Esophagus mucosa (tissue), 1 donor: ENCODE measurements at regions not wholly inside any gene's neighbourhood (a gene's known extent, or its start where the extent isn't known, plus 50 kb on each side); places are given as distances from the start of the nearest gene placed in this dataset.
A peak's percentile ranks its signal among the peaks of the same experiment; 100 is the strongest.

Source experiments
- ATAC-seq: fragments of 200-7000 bp; cut with Tn5 transposase; one replicate; pipeline ENCODE4 v1.9.1; 2020
- donor health status: DM: yes; HTN: yes; CAD: no.

DNA sequence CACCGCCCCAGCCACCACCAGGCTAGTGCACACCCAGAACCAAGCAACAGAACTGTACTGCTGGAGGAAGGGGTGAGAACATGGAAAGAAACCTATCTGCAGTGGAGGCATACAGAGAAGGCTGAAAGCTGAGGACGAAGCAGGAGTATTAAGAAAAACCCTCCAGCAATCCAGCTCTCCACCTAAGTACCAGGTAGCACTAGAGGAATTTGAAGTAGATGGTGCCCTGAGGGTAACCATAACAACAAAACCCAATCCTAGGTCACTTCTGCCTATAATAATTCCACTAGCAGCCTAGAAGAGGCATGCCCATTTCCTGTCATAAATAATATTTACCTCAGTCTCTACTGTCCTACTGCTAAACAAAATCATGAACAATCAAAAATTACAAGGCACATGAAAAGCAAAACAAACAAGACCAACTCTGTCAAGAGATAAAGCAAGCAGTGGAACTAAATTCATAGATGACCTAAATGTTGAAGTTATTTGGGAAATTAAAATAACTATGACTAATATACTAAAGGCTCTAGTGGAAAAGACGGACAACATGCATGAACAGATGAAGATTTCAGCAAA is 51.1 kb downstream of the HYCC1 start:
- no peak for ATAC-seq

DNA sequence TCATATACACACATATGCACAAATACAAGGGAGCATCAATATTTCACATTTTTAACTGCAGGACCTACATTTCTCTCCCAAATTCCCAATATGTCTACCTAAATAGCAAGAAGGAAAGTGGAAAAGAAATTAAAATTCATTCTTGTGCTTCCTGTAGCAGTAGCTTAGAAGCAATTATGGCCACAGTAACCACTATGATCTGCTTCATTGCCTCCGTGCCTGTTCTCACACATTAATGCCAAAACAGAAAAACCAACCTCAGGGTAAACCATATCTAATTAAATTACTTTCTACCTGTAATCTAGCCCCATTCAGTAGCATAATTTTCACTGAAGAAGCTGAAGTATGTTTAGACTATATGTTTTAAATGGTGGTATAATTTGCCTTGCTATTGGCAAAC is 55.2 kb downstream of the HYCC1 start:
- no peak for ATAC-seq

GRCh38 chr7:22954251-22954650 is 59.7 kb downstream of the HYCC1 start:
- ATAC-seq: no peak

DNA sequence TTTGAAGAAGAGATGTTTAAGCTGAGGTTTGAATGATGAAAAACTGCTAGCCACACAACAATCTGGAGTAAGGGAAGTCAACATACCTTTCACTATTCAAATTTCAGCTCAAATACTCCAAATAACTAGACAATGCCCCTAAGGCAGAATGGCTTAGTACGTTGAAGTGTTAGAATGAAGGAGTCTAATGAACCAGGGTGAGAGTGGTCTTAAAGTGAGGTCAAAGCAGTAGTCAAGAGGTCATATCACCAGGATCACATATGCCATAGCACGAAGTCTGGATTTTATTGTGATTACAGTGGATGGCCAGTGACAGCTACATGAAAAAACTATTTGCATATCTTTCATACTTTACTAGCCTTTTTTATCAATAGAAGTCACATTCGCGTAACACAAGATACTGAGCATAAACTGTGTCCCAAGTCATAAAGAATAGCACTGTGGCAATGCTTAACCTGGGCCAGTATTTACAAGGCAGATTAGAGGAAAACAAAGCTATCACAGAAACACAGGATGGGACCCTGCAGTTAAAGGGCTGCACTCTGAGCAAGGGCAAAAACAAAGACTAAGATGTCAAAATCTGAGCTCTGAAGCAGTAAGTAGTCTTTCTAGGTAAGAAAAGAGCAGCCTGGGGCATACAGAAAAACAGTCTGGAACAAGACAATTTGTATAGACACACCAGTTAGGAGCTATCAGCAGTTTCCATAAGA is 61.5 kb downstream of the HYCC1 start:
- no peak for ATAC-seq

DNA sequence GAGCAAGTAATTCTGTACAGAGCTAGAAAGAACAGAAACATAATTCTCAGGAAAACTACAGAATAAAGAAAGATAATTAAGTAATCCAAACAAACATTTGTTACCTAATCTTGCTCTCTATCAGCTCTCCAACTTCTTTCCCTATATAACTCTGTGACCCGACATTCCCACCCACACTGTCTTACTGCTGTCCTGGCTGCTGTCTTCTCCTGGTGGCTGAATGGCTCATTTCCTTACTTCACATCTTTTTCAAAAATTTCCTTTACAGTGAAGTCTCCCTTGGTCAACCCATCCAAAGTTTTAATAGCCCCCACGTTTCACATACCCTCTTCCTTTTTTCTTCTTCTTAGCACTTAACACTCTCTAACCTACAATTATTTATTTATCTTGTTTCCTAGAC is 64.0 kb downstream of the HYCC1 start:
- ATAC-seq: no peak

- ATAC-seq: no peak
Measured at GRCh38 chr7:22949221-22949620, 64.7 kb downstream of the HYCC1 start.

DNA sequence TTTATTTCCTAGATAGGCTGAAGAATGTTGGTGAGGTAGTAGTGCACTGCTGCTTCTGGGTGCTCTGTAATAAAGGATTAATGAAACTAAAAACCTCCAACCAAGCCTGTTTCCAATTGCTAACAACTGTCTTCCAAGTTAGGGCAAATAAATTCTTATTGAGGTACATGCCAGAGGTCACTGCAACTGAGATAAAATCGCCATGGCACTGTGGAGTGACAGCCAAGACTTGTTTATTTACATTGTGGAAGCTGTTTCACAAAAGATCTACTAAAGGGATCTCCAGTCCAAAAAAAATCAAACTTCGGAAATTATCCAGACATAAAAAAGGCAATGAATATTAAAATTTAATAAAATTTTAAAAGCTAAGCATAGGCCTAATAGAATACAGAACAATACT is 65.2 kb downstream of the HYCC1 start:
- no peak for ATAC-seq

DNA sequence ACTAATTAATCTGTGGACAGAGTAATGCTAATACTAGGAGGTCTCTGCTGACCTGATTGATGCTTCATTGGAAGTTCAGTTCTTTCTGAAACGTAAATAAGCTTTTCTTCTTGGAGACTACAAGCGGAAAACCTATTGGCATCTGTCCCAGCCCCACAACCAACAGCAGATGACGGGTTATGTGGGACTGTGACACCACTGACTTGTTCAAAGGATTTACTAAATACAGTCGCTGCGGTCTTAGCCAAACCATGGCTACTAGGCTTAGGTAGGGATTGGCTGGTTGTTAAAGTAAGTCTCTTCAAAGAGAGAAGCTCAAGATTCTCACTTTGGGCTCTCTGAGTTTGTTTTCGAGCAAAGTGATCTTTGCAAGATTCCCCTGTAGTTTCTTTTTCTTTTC is 68.3 kb downstream of the HYCC1 start:
- no peak for ATAC-seq

DNA sequence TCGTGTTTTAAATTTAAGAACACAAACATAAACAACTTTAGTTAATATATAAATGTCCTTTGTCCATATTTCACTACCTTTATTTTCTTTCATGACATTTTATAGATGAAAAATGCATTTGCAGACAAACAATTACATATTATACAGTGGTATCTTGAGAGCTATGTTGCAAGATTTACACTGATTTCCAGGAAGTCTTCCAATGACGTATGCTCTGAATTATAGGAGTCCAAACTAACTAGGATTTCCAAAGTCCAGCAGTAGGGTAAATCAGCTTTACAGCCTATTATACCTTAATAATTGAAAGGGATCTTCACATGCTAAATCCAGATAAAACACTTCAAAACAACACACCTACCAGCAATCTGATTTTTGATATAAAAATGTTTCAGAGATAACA is 69.4 kb downstream of the HYCC1 start:
- no peak for ATAC-seq

- ATAC-seq: no peak
Measured at GRCh38 chr7:22944022-22944421, 69.9 kb downstream of the HYCC1 start.

- ATAC-seq: no peak
Measured at GRCh38 chr7:22942191-22942590, 71.7 kb downstream of the HYCC1 start.

DNA sequence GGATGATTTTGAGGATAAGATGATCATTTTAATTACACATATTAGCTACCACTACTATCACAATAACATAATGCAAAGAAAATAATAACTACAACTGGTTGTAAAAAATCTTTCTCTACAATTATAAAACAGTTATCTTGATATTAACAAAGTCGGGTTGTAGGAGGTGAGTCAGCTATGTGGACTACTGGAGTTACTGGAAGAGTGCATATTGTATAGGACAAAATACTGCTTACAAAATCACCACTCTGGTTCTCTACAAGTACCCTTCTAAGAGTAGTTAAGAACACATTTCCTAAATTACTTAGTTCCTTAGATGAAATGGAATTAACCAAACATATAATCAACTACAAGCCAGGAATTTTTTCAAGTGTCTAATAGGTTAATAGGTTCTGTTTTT is 74.1 kb downstream of the HYCC1 start:
- ATAC-seq: no peak

GRCh38 chr7:22937946-22938345 is 76.0 kb downstream of the HYCC1 start:
- ATAC-seq: no peak

- no peak for ATAC-seq
Measured at GRCh38 chr7:22936246-22936645, 77.7 kb downstream of the HYCC1 start.

GRCh38 chr7:22935269-22935668 is 78.7 kb downstream of the HYCC1 start:
- ATAC-seq: no peak

DNA sequence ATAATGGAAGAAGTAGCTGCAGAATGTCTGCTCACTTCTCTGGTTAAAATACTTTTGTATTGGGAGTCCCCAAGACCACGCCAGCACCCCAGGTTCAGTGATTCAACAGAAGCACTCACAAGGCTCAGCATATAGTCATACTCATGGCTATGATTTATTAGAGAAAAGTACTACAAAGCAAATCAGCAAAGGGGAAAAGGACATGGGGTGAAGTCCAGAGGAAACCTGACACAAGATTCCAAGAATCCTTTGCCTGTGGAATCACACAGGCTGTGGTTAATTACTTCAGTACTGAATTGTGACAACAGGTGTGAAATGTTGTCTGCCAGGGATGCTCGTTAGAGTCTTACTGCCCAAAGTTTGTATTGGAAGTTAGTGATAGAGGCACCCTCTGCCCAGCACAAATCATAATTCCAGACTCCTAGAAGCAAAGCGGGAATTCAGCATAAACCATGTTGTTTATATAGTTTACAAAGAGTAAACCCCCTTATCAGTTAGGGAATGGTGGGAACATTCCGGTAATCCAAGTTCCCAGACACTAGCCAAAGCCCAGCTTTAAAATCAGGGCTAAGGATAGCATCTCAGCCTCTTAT is 79.4 kb downstream of the HYCC1 start:
- no peak for ATAC-seq

- no peak for ATAC-seq
Measured at GRCh38 chr7:22934023-22934422, 79.9 kb downstream of the HYCC1 start.

DNA sequence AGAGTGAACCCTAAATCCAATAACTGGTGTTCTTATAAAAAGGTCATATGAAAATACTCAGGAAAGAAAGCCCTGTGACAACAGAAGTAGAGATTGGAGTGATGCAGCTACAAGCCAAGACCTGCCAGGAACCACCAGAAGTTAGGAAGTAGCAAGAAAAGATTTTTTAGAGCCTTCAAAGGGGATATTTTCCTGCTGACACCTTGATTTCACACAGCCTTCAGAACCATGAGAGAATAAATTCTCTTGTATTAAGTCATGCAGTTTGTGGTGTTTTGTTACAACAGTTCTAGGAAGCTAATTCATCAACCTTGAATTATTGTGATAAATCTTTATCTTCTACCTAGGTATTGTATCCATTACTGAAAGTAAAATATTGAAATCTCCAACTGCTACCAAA is 81.0 kb downstream of the HYCC1 start:
- ATAC-seq: no peak

GRCh38 chr7:22931011-22931410 is 82.9 kb downstream of the HYCC1 start:
- peak; percentile 36 for ATAC-seq

DNA sequence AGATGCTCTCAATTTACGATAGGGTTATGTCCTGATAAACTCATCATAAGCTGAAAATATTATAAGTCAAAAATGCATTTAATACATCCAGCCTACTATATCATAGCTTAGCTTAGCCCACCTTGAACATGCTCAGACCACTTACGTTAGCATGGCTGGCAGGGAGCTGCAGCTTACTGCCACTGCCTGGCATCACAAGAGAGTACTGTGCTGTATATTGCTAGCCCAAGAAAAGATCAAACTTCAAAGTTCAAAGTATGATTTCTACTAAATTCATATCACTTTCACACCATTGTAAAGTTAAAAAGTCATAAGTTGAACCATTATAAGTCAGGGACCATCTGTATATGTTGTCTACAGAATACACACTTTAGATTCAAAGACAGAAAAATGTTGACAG is 91.6 kb downstream of the HYCC1 start:
- ATAC-seq: no peak

DNA sequence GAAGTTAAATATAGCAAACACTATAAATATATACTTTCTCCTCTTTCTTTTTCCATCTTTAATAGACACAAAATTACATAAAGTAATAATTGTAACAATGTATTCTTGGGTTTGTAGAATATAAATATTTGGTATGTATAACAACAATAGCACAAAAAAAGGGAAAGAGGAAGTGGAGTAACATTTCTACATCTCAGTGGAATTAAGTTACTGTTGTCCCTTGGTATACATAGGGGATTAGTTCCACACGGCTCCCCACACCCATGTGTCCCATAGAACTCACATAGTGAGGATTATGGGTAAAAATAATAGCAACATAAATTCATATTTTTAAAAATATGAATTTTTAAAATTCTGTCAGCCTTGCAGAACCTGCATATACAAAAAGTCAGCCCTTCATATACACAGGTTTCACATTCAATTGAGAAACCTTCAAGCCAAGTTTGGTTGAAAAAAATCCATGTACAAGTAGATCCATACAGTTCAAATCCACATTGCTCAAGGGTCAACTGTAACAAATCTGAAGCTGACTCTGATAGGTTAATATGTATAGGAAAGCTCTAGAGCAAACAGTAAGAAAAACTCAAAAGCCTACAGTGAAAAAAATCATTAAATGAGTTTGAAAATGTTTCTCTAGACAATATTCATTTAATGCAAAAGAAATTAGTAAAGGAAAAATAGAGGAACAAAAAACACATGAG is 92.4 kb downstream of the HYCC1 start:
- no peak for ATAC-seq

DNA sequence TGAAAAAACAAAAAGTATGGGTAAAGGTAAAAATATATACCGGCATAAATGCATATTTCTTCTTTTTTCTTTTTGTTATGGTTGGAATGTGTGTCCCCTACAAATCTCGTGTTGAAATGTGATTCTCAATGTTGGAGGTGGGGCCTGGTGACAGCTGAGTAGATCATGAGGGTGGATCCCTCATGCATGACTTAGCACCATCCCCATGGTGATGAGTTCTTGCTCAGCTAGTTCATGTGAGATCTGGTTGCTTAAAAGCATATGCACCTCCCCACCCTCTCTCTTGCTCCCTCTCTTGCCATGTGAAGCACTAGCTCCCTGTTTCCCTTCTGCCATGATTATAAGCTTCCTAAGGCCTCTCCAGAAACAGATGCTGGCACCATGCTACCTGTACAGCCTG is 93.3 kb downstream of the HYCC1 start:
- ATAC-seq: peak; percentile 97

DNA sequence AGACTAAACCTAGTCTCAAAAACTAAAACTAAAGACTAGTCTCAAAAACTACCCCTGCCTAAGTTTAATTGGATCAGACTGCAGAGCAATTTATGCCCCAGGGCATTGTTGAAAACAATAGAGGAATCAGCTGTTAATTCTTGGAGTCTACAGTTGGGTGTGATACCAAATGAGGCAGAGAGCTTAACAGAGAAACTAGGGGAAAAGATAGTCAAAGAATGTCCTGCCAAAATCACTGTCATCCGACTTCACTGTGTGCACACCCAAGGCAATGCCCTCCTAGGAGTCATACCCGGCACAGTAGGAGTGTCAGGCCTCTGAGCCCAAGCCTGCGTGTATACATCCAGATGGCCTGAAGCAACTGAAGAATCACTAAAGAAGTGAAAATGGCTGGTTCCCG is 90.5 kb upstream of the TOMM7 start:
- ATAC-seq: peak; percentile 87

DNA sequence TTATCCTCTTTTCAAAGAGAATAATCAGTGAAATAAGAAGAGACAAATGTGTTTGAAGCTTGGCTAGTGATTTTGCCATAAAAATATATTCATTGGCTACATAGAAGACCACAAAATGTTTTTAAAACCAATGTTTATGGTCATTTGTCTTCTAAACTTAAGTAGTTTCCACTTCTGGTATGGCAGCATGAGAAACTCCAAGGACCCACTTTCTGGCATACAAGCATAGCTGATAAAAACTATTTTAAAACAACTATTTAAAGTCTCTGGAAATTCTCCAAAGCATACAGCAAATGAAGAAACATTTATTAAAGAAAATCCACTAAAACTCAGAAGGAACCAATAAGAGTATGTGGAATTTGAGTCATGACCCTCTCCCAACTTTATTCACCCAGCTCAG is 89.2 kb upstream of the TOMM7 start:
- ATAC-seq: no peak
